ENCODE measurements at regions not wholly inside any gene's neighbourhood (a gene's known extent, or its start where the extent isn't known, plus 50 kb on each side); places are given as distances from the start of the nearest gene placed in this dataset.
"Not testable (repeated sequence)": the region's sequence is repeated elsewhere in the genome, so short reads cannot be mapped to it uniquely, and the experiment has no call there.

- no peak for DNase-seq
Observed at GRCh38 chr3:101138817-101139216, 145.6 kb upstream of the ABI3BP start.

GRCh38 chr3:101134331-101134730, 141.1 kb upstream of the ABI3BP start:
- no peak for DNase-seq

- DNase-seq = no peak
Observed at GRCh38 chr3:101133652-101134051, 140.4 kb upstream of the ABI3BP start.

- not testable (repeated sequence) for DNase-seq
Observed at GRCh38 chr3:101133197-101133596, 140.0 kb upstream of the ABI3BP start.

GRCh38 chr3:101131767-101132166, 138.5 kb upstream of the ABI3BP start:
- no peak for DNase-seq

GRCh38 chr3:101128786-101129185, 135.6 kb upstream of the ABI3BP start:
- DNase-seq = no peak

GRCh38 chr3:101128001-101128400, 134.8 kb upstream of the ABI3BP start:
- DNase-seq = no peak

GRCh38 chr3:101124125-101124524, 130.9 kb upstream of the ABI3BP start:
- no peak for DNase-seq

GRCh38 chr3:101123081-101123480, 129.9 kb upstream of the ABI3BP start:
- no peak for DNase-seq

- no peak for DNase-seq
Observed at GRCh38 chr3:101122681-101123080, 129.5 kb upstream of the ABI3BP start.

GRCh38 chr3:101120039-101120438, 126.8 kb upstream of the ABI3BP start:
- DNase-seq = no peak

GRCh38 chr3:101119535-101119934, 126.3 kb upstream of the ABI3BP start:
- no peak for DNase-seq

- no peak for DNase-seq
Observed at GRCh38 chr3:101117980-101118379, 124.8 kb upstream of the ABI3BP start.

GRCh38 chr3:101117465-101117864, 124.2 kb upstream of the ABI3BP start:
- DNase-seq = no peak

GRCh38 chr3:101110295-101110694, 117.1 kb upstream of the ABI3BP start:
- DNase-seq = not testable (repeated sequence)

GRCh38 chr3:101104321-101104720, 111.1 kb upstream of the ABI3BP start:
- no peak for DNase-seq

GRCh38 chr3:101102678-101103296, 109.6 kb upstream of the ABI3BP start:
- no peak for DNase-seq

- DNase-seq = no peak
Observed at GRCh38 chr3:101100361-101101009, 107.3 kb upstream of the ABI3BP start.

GRCh38 chr3:101099791-101100190, 106.6 kb upstream of the ABI3BP start:
- no peak for DNase-seq

- DNase-seq = no peak
Observed at GRCh38 chr3:101096444-101096843, 103.2 kb upstream of the ABI3BP start.

- no peak for DNase-seq
Observed at GRCh38 chr3:101095693-101096430, 102.6 kb upstream of the ABI3BP start.

- no peak for DNase-seq
Observed at GRCh38 chr3:101091489-101091888, 98.3 kb upstream of the ABI3BP start.

GRCh38 chr3:101085752-101086151, 92.5 kb upstream of the ABI3BP start:
- DNase-seq = no peak

GRCh38 chr3:101084404-101084803, 91.2 kb upstream of the ABI3BP start:
- no peak for DNase-seq

Measured in C1 segment of cervical spinal cord (tissue), 14 donors.